Hepatocyte (in vitro differentiated cells): ENCODE measurements at regions not wholly inside any gene's neighbourhood (a gene's known extent, or its start where the extent isn't known, plus 50 kb on each side); places are given as distances from the start of the nearest gene placed in this dataset.

ENCODE experiments used
- DNase-seq: peaks from one replicate; pipeline ENCODE4 v3.0.0-alpha.2; 2016; ENCODE audit warnings: low spot score
- H2AFZ ChIP-seq: fragments of 200-600 bp; sonication (generic); 2 replicates; pipeline ENCODE4 v1.6.0; 2016; ENCODE audit warnings: antibody characterized with exemption, mild to moderate bottlenecking
- H3K27ac ChIP-seq: fragments of 200-600 bp; sonication (generic); 2 replicates; pipeline ENCODE4 v1.5.1; 2016; ENCODE audit warnings: mild to moderate bottlenecking
- H3K27me3 ChIP-seq: fragments of 200-600 bp; sonication (generic); 2 replicates; pipeline ENCODE4 v1.6.1; 2016
- H3K36me3 ChIP-seq: fragments of 200-600 bp; sonication (generic); replicated peaks from 2 replicates; pipeline ENCODE4 v1.5.1; 2016; ENCODE audit warnings: low read depth; ENCODE audit not compliant: insufficient read depth
- H3K4me1 ChIP-seq: fragments of 200-600 bp; sonication (generic); 2 replicates; pipeline ENCODE4 v1.5.1; 2016; ENCODE audit warnings: mild to moderate bottlenecking, moderate library complexity; ENCODE audit not compliant: insufficient read depth
- H3K4me2 ChIP-seq: fragments of 200-600 bp; sonication (generic); 2 replicates; pipeline ENCODE4 v1.6.0; 2016
- H3K4me3 ChIP-seq: fragments of 200-600 bp; sonication (generic); 2 replicates; pipeline ENCODE4 v1.5.1; 2016; ENCODE audit warnings: mild to moderate bottlenecking
- H3K79me2 ChIP-seq: fragments of 200-600 bp; sonication (generic); 2 replicates; pipeline ENCODE4 v1.6.0; 2017; ENCODE audit warnings: mild to moderate bottlenecking
- H3K9me2 ChIP-seq: fragments of 200-600 bp; sonication (generic); replicated peaks from 2 replicates; pipeline ENCODE4 v1.6.0; 2017; ENCODE audit warnings: mild to moderate bottlenecking; ENCODE audit not compliant: insufficient read depth
- H3K9me3 ChIP-seq: fragments of 200-600 bp; sonication (generic); 2 replicates; pipeline ENCODE4 v1.5.1; 2016; ENCODE audit warnings: low read depth, mild to moderate bottlenecking
- H4K20me1 ChIP-seq: fragments of 200-600 bp; sonication (generic); 2 replicates; pipeline ENCODE4 v1.6.0; 2016; ENCODE audit warnings: mild to moderate bottlenecking; ENCODE audit not compliant: insufficient read depth, poor library complexity, severe bottlenecking
- CTCF ChIP-seq: fragments of 200-600 bp; sonication (generic); IDR thresholded peaks from 2 replicates; pipeline ENCODE4 v1.5.1; 2016; ENCODE audit warnings: antibody characterized with exemption, mild to moderate bottlenecking; ENCODE audit not compliant: poor library complexity
- EZH2 ChIP-seq: fragments of 200-600 bp; sonication (generic); IDR thresholded peaks from 2 replicates; pipeline ENCODE4 v1.6.1; 2016; ENCODE audit warnings: antibody characterized with exemption, mild to moderate bottlenecking, borderline replicate concordance
- EZH2phosphoT487 ChIP-seq: fragments of 200-600 bp; sonication (generic); IDR thresholded peaks from one replicate; pipeline ENCODE4 v1.6.1; 2018; ENCODE audit warnings: antibody characterized with exemption, mild to moderate bottlenecking, low read depth, moderate library complexity; ENCODE audit not compliant: unreplicated experiment, severe bottlenecking
- WGBS: methylation state at CpG from one replicate; pipeline ENCODE4 v1.1.6; 2016; ENCODE audit warnings: low lambda C conversion rate; ENCODE audit errors: missing lambda C conversion rate; 5-methylcytosine and 5-hydroxymethylcytosine counted together

- Histone ChIP-seq H3K27ac (no peak overlapping the region), H2AFZ (no peak overlapping the region), H3K9me3 (no peaks in the 10 kb centered on the region), H3K4me1 (no peaks in the 10 kb centered on the region), H3K79me2 (no peaks in the 10 kb centered on the region), H3K36me3 (no peaks in the 10 kb centered on the region), H4K20me1 (no peaks in the 10 kb centered on the region), H3K9me2 (no peaks in the 10 kb centered on the region), H3K4me2 (no peak overlapping the region), H3K4me3 (no peak overlapping the region), H3K27me3 (no peaks in the 10 kb centered on the region)
- 83% methylated on average over 1 of the region's 1 CpG for WGBS
- TF ChIP-seq CTCF, result no peak
- TF ChIP-seq EZH2, result no peak
- TF ChIP-seq EZH2phosphoT487, result no peak
- DNase-seq, result no peak
These were observed 157.1 kb downstream of the TRIML1 start for GRCh38 chr4:188296331-188296730.

GRCh38 chr4:188297873-188298272, 158.6 kb downstream of the TRIML1 start:
- H3K79me2 ChIP-seq, result no peaks in the 10 kb centered on the region
- 88% methylated on average over 6 of the region's 6 CpGs for WGBS
- no peak overlapping the region for H3K27ac ChIP-seq
- TF ChIP-seq EZH2, result no peak
- TF ChIP-seq CTCF, result no peak
- TF ChIP-seq EZH2phosphoT487, result no peak
- H3K4me1 ChIP-seq, result no peaks in the 10 kb centered on the region
- H2AFZ ChIP-seq, result no peak overlapping the region
- H3K9me2 ChIP-seq, result no peaks in the 10 kb centered on the region
- no peaks in the 10 kb centered on the region for H3K36me3 ChIP-seq
- H4K20me1 ChIP-seq, result no peaks in the 10 kb centered on the region
- H3K4me2 ChIP-seq, result no peak overlapping the region
- DNase-seq, result no peak
- H3K9me3 ChIP-seq, result no peaks in the 10 kb centered on the region
- no peaks in the 10 kb centered on the region for H3K27me3 ChIP-seq
- no peak overlapping the region for H3K4me3 ChIP-seq

- Histone ChIP-seq H3K79me2 (no peaks in the 10 kb centered on the region), H3K9me2 (no peaks in the 10 kb centered on the region), H3K4me3 (no peak overlapping the region), H3K4me2 (no peak overlapping the region), H3K4me1 (no peaks in the 10 kb centered on the region), H4K20me1 (no peaks in the 10 kb centered on the region), H3K27ac (no peak overlapping the region), H2AFZ (no peak overlapping the region), H3K27me3 (no peaks in the 10 kb centered on the region), H3K9me3 (no peaks in the 10 kb centered on the region), H3K36me3 (no peaks in the 10 kb centered on the region)
- TF ChIP-seq EZH2phosphoT487, result no peak
- TF ChIP-seq EZH2, result no peak
- TF ChIP-seq CTCF, result no peak
- no peak for DNase-seq
- 68% methylated on average over 7 of the region's 7 CpGs for WGBS
These were observed 159.9 kb downstream of the TRIML1 start for GRCh38 chr4:188299161-188299560.

GRCh38 chr4:188300385-188300784, 161.1 kb downstream of the TRIML1 start:
- Histone ChIP-seq H3K79me2 (no peaks in the 10 kb centered on the region), H2AFZ (no peak overlapping the region), H3K27me3 (no peaks in the 10 kb centered on the region), H3K4me1 (no peaks in the 10 kb centered on the region), H3K36me3 (no peaks in the 10 kb centered on the region), H3K4me2 (no peak overlapping the region), H3K27ac (no peak overlapping the region), H4K20me1 (no peaks in the 10 kb centered on the region), H3K9me2 (no peaks in the 10 kb centered on the region), H3K9me3 (no peaks in the 10 kb centered on the region), H3K4me3 (no peak overlapping the region)
- WGBS, result 55% methylated on average over 4 of the region's 4 CpGs
- no peak for TF ChIP-seq EZH2
- TF ChIP-seq CTCF, result no peak
- no peak for TF ChIP-seq EZH2phosphoT487
- DNase-seq, result no peak
